Pulmonary artery endothelial cell (primary cell): ENCODE measurements at regions not wholly inside any gene's neighbourhood (a gene's known extent, or its start where the extent isn't known, plus 50 kb on each side); places are given as distances from the start of the nearest gene placed in this dataset.
A peak's percentile ranks its signal among the peaks of the same experiment; 100 is the strongest.

ENCODE experiments used
- DNase-seq: peaks from one replicate; pipeline ENCODE4 v3.0.0-alpha.2; 2011; ENCODE audit warnings: low read depth, low spot score

DNA sequence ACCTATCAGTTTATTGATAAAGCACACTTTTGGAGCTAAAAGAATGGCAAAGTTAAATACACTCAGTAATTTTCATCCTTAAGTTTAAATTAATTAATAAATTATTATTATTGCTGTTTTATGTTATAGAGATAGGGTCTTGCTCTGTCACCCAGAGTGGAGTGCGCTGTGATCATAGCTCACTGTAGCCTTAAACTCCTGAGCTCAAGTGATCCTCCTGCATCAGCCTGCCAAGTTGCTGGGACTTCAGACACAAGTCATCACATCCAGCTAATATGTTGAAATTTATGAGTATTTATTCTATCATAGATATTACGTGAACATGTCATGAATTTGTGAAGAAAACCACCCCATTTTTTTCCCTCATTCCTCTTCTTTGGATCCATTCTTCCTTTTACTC is 64.2 kb downstream of the GJA1 start:
- no peak for DNase-seq

DNA sequence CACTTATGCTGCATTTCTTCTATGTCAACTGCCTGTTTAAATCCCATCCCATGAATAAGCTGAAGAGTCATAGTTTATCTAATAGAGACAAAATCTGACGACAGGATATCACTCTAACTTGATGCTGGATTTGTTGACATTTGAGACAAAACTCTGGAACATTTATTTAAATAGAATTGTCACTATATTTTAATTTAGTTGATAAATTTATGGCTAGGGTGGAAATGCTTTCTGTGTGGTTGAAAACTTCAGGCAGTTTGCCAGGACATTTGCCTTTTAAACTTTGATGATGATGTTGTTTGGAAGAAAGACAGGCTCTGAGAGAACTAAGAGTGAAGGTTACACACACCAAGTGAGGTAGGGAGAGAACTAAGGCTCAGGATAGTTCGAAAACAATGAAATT is 68.1 kb downstream of the GJA1 start:
- no peak for DNase-seq

DNA sequence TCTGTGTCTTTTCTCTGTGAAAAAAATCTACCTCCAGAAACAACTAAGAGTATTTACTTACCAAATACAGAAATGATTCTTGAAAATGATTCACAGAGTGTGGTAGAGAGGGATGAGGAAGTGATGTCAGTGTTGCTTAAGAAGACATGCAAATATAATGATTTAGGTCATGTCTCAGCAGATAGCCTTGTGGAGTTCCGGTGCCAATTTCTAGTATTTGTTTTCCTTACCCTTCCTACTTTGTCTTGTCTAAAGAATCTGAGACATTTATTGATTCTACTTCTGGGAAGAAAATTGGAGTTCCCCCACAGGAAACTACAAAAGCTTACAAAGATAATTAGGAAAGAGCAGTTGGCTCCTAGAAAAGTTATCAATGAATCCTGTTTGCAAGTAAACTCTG is 68.8 kb downstream of the GJA1 start:
- DNase-seq: peak; percentile 52

DNA sequence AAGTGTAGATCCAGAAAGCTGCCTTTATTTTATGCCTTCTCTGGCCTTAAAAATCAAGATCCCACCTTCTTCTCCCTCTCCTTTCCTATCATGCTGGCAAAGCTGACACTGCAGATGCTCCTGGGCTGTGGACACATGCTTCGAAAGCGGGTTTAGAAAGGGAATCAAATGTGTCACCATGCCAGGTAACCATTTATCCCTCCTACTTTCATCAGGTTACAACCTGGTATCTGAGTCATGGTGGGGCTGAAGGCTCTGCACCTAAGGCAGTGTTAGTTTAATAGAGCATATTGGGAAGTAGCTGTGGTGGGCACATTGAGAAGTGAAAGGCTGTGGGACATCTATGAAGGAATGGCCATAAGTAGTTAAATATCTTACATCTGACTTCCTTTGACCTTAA is 69.8 kb downstream of the GJA1 start:
- DNase-seq: no peak

DNA sequence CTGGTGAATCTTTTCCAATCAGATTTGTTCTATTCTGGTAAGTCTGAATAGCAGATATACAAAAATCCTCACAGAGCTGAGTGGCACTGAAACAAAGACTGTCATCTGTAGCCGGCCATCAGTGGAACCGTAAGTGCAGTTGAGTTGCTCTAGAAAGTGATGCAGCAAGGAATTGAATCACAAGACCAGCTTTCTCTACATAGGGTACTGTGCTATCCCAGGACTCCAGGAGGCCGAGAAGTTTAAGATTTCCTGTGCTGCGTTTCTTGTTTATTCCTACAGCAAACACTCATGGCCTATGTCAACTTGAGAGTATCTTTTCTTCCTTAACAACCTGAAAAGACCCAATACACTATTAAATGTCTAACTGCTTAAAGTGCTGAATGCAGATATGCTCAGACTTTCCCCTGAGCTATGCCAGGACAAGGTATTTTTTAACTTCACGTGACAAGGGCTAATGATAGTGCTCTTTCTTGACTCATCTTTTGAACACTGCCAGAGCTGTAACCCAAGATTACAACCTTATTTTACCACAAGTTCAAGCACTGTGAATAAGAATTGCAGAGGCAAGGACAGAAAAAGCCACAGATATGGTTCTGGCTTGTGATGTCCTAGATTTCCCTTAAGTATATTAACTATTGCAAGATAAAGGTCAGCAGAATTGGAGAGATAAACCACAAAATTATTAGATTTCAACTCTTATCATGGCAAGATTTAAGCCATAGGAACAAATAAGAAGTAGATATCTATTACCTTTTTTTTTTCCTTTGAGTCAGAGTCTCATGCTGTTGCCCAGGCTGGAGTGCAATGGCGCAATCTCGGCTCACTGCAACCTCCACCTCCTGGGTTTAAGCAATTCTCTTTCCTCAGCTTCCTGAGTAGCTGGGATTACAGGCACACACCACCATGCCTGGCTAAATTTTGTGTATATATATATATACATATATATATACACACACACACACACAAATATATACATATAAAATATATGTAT is 71.6 kb downstream of the GJA1 start:
- no peak for DNase-seq

DNA sequence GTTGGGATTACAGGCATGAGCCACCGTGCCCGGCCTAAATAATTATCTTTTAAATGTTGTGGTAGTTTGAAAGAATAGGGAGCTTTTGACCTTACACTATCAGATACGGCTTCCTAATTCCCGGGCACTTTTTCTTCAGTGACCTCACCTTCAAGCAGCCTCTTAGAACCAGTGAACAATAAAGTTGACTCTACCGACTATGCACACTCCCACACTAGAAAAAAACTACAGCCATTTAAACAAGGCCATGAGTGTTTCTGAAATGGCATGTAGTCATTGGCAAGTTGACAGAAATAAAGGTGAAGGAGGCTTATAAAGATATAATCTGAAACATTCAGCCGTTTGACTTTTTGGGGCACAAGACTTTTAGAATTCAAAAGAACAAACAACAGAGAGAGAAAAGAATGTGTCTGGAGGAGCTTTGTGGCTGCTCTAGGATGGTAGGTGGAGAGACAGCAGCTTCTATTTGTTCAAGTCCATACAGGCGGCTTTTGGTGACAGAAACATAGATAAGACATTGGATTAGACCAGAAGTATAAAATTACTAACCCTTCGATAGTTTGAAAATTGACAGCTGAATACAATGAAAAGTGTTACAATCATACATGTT is 75.2 kb downstream of the GJA1 start:
- no peak for DNase-seq

DNA sequence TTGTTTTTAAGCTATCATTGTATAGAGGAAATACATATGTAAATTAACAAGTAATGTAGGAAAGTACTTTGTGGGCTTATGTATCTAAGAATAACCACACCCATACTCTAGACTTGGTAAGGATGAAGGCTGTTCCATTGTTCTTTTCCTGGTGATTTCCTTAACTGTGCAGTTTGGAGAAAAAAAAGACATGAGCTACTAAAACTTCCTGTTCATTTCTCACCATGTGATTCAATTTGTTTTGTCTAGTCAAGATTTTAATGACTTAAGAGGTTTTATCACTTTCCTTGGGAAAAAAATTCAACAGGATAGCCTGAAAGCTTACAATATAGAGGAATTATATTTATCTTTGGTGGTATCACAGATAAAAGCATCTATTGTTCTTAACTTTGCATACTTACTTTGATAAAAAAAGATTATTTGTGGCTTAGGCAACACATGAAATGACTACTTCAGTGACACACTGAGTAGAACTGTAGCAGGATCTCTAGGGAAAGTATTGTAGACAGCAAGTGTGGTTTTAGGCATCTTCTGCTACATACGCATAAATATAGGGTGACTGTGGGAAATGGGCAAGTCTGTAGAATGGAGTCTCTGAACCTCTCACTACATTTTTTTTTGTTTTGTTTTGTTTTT is 80.3 kb downstream of the GJA1 start:
- peak; percentile 75 for DNase-seq

DNA sequence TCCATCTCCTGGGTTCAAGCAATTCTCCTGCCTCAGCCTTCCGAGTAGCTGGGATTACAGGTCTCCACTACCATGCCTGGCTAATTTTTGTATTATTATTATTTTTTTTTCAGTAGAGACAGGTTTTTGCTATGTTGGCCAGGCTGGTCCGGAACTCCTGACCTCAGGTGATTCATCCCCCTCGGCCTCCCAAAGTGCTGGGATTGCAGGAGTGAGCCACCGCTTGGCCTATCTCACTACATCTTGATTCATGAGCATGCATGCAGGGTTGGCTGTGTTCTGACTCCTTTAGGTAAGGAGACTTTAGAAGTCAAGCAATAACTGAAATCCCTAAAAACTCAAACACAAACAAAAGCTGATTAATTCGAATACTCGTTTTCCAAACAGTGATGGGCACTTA is 80.9 kb downstream of the GJA1 start:
- DNase-seq: no peak

DNA sequence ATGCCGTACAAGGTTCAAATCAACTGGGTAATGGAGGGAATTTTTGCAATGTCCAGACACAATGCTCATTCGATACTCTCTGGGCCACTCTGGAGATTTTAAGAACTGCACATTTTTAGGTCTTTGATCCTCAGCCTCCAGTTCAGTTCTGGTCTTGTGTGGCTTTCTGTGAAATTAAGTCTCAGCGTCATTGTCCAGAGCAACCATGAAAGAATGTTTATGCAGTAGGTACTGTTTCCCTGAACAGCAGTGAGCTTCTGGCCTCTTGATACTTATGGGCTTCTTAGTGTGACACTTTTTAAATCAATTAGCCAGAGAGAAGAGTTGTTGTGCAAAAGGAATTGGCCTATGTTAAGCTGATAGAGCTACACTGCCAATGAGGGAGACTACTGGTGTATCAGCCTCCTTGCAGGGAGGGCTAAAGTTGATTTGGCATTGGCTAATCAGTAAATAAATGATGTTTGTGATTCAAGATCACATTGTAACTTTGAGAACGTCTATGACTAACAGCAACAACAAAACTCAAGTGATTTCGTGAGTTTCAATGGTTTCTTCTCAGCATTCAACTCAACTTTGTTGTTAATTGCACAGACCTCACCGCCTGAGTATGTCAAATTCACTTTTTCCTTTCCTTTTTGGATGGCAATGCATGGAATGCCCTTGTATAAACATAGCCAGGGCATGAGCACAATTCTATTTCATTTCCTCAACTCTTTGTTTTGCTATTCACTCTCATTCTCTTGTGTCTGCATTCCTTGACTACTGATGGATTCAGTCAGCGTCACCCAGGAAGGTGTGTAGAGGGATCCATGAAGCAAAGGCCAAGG is 85.1 kb downstream of the GJA1 start:
- DNase-seq: peak; percentile 96

DNA sequence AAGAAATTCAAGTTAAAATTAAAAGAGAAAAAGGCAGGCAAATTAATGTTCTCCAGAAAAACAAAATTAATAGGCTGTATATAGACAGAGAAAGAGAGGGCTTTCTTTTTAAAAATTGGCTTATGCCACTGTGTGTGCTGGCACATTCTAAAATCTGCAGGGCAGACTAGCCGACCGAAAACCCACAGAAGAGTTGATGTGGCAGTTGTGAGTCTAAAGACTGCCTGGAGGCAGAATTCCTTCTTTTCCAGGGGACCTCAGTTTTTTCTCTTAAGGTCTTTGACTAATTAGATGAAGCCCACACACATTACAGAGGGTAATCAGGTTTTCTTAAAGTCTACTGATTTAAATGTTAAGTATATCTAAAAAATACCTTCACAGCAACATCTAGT is 85.7 kb downstream of the GJA1 start:
- no peak for DNase-seq

DNA sequence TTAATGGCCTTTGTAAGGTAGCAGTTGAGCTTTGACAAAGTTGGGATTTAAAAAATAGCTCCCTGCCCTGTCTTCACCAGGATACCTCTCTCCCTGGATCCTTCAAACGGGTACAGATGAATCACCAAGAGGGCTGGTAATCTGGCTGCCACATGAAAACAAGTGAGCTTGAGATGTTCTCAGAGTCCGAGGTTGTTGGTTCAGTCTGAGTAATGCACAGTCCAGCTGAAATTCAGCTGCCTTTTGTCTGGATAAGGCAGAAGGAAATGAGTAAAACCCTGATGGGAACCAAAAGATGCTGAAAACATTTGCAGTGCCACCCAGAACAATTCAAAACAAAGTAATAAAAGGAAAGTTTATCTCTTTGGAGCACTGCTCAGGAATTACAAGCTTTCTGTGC is 86.8 kb downstream of the GJA1 start:
- peak; percentile 99 for DNase-seq

DNA sequence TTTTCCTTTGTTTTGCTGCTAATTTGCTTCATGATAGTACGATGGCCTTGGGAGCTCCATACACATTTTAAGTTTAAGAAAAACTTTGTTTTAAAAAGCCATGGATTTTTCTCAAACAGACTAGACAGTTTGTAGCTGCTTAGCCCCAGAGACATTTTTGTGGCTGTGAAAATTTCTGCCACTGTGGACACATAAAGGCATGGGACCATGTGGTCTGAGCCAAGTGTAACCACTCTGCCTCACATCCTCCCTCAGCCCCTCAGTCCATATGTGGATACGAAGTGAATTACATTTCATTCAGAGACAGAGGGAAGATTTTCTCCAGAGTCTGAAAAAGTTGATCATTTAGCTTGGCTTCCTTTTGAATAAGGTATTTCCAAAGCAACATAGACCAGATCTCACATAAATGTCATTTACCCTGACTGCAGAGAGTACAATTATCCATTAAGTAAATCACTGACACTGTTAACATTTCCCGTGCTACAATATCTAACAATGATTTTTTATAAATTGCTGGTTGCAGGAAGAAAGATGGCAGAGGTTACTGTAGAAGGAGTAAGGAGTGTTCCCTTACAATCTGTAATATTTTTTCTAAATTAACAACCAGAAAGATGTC is 87.4 kb downstream of the GJA1 start:
- DNase-seq: no peak

DNA sequence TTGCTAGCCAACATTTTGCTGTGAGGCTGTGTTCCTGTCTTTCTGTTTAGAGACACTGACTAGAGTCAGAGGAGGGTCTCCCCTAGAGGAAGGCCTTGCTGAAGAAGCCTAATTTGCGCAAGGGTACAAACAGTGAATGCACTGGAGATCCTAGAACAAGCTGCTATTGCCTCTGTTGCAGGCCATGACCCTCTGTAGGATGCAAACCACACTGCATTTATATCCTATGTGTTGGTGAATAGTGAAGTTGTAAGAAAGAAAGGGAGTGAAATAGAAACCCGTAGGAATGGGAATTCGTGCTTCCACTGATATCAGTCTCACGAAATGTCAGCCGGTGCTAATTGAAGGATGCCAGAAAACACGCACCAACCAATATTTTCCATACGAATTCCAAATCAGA is 88.2 kb downstream of the GJA1 start:
- DNase-seq: no peak

DNA sequence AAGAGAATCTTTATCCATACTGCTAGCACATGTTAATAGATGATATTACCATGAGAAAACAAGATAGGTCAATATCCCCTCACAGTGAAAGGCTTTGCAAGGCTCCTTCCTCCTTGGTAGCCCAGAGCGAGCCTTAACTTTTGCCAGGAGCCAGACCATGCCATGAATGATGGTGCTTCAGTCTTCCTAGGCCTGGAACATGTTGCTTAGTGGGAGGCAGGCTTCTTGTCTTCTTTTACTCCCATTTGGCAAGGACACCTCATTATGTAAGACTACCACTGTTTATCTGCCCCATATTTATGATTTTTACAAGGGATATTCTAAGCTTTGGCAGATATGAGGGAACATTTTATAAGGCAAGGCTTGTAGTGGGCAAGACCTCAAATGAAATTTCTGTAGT is 90.8 kb downstream of the GJA1 start:
- no peak for DNase-seq

DNA sequence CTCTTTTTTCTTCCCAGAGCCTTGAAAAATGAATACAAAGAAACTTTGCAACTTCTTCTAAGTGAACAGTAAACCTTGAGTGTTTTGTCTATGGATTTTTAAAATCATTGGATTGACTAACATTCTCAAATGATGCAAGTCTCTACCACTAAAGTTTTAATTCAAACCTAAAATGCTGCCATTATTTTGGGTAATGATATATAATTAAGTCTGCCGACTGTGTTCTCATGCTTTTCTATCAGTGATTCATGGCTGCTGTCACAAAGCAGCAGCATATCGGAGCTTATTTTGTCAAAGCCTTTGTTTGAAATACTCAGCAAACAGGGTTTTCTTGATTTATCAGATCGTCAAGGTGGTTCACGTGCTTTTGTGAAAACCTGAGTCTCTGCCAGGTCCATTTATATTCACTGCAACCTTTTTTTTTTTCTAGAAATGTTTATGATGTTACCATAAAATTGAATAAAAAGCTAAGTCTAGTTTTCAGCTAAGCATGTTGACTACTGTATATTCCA is 96.3 kb downstream of the GJA1 start:
- DNase-seq: no peak

DNA sequence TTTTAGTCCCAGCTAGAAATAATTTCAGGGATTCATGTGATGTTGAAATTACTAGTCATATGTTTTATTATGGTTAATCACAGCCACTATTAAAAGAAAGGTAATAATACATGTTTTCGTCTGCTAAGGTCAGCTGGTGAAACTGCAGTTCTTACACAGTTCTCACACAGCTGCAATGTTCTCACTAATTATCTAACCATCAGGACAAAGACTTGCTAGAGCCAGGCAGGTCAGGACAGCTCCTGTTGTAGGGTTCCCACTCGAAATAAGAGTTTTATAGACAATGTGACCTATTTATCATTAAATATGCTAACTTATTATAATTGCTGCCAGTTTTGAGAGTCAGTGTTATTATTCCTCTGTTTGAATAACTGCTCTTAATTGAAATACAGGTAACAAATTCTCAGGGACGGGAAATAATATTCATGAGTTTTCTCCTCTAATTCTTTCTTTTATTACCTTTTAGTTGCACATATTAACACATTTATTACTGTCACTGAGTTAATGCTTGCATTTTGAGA is 97.9 kb downstream of the GJA1 start:
- no peak for DNase-seq

DNA sequence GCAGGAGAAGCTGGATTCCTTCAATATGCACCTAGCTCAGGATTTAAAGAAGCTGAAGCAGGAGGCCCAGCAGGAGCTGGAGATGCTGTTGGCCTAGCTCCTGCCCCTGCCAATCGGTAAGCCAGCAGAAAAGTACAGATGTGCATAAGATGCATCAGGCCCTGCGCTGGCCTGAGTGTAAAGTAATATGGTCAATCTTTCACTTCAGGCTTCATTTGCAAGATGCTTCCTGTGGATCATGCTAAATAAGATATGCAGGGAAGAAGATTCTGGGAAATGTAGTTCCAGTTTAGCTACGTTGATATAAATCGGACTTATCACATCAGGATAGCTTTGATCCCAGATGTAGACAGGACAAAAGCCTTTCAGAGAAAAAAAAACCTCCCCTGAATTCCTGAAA is 100.3 kb downstream of the GJA1 start:
- DNase-seq: no peak

DNA sequence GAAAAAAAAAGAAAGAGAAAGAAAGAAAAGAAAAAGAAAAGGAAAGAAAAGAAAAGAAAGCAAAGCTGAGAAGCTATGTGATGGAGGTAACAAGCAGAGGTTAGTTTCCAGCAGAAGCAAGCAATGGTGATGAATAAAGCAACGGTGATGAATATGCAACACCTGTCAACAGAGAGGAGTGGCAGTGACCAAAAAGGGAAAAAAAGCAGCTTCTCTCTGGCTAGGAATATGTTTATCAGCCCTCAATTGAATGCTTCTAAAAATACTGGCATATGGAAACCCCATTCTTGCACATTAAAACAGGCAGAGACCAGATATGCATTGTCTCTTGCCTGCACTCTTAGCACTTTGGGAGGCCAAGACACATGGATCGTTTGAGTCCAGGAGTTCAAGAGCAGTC is 100.9 kb downstream of the GJA1 start:
- no peak for DNase-seq

DNA sequence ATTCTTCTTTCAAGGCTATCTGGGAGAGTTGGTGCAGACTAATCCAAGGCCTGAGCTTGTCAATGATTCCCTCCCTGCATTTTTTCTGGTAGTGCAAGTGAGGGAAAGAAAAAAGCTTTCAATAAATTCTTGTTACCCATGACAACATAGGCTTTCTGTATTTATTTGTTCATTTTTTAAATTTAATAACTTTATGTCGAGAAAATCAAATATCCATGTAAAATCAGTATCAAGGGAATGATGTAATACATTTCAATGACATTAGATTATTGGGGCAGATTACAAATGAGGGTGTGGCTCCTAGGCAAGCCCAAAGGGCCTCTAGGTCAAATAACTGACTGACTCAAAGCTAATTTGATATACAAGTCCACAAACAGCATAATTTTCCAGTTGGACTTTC is 104.0 kb downstream of the GJA1 start:
- no peak for DNase-seq

DNA sequence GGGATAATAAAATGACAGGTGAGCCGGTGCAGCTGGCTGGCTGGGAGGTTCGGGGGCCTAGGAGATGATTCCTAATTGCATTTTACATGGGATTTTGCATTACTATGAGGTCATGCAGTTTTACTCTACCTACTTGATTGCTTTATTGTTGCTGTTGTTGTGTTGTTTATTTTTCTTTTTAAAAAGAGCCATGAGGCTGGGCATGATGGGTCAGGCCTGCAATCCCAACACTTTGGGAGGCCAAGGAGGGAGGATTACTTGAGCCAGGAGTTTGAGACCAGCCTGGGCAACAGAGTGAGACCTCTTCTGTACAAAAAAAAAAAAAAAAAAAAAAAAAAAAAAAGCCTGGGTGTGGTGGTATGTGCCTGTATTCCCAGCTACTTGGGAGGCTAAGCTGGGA is 104.8 kb downstream of the GJA1 start:
- no peak for DNase-seq

DNA sequence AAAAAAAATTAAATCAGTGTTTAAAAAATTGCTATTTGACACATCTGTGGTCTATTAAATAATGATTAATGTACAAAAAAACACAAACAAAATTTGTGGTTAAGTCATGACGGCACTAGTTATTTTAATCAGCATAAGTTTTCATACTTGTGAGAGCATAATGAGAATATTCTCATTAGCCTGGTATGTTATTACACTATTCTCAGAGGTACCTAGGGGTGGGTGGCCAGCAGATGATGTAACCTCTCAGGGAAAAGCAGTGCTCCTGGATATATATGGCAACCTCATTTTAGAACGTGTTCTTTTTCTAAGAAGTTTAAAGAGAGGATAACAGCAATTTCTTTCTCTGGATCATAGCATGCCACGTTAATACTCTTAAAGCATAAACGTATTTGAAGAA is 109.2 kb downstream of the GJA1 start:
- no peak for DNase-seq
